ENCODE measurements at regions not wholly inside any gene's neighbourhood (a gene's known extent, or its start where the extent isn't known, plus 50 kb on each side); places are given as distances from the start of the nearest gene placed in this dataset.

DNA sequence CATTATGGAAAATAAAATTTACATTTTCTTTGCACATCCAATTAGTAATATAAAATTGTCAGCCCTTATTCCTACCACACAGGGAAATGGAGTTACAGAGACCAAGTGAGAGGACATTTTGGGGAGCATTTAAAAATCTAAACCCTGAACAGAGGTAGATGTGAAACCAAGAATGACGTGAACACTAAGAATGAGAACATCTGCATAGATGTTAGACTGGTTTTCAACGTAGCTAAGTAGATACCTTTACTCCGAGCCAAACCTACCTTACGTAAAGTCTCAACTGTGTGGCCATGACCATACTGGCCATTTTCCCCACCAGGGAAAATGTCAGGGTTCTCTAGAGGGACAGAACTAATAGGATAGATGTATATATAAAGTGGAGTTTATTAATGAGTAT is 51.4 kb upstream of the THBS1 start:
- Histone ChIP-seq H3K27ac (ENCODE audit: low read depth, low read length) (no peak overlapping the region), H3K4me3 (ENCODE audit: low read depth, low read length) (no peak overlapping the region), H3K79me2 (ENCODE audit: control insufficient read depth, insufficient read depth, low read length, unreplicated experiment) (no peaks in the 10 kb centered on the region), H2AFZ (ENCODE audit: low read length, unreplicated experiment) (no peak overlapping the region), H3K4me1 (ENCODE audit: control insufficient read depth, insufficient read depth, low read length, unreplicated experiment) (no peaks in the 10 kb centered on the region), H3K27me3 (ENCODE audit: insufficient read depth, low read length) (peaks cover 11% of the 10 kb centered on the region), H3K36me3 (ENCODE audit: insufficient read depth, low read length) (no peaks in the 10 kb centered on the region)

DNA sequence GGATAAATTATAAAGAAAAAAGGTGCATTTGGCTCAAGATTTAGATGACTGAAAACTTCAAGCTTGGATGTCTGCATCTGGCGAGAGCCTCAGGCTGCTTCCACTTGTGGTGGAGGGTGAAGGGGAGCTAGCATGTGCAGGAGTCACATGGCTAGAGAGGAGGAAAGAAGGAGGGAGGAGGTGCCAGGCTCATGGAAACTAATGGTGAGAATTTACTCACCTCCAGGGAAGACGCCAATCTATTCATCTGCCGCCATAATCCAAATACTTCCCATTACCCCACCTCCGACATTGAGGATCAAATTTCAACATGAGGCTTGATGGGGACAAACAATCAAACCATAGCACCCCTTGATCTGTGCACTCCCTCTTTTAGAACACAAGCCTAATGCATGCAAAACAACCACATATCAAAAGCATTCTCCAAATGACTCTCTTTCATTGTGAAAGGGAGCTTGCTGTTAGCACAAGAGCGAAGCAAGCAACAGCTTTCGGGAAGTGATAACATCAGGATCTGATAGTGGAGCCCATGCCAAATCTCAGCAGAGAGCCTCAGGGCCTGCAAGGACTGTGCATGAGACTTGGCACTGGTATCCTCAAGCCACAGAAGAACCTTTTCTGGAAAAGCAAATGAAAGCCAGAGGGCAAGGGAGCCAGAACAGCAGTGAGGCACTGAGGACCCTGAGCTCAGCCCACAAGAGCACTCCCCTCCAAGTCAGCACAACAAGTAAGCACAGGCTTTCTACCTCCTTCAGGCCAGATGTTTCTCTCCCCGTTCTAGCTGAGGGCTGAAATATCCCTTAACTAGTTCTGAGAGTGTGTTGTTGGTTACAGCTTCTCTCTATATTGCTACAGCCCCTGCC is 50.2 kb upstream of the THBS1 start:
- Histone ChIP-seq H3K79me2 (ENCODE audit: control insufficient read depth, insufficient read depth, low read length, unreplicated experiment) (no peaks in the 10 kb centered on the region), H3K4me1 (ENCODE audit: control insufficient read depth, insufficient read depth, low read length, unreplicated experiment) (no peaks in the 10 kb centered on the region), H2AFZ (ENCODE audit: low read length, unreplicated experiment) (no peak overlapping the region), H3K4me3 (ENCODE audit: low read depth, low read length) (no peak overlapping the region), H3K27ac (ENCODE audit: low read depth, low read length) (no peak overlapping the region), H3K27me3 (ENCODE audit: insufficient read depth, low read length) (peaks cover 4% of the 10 kb centered on the region), H3K36me3 (ENCODE audit: insufficient read depth, low read length) (no peaks in the 10 kb centered on the region)

All from ACC112 (cell line).